AG09309 (cell line): ENCODE measurements at regions not wholly inside any gene's neighbourhood (a gene's known extent, or its start where the extent isn't known, plus 50 kb on each side); places are given as distances from the start of the nearest gene placed in this dataset.
"Not testable (repeated sequence)": the region's sequence is repeated elsewhere in the genome, so short reads cannot be mapped to it uniquely, and the experiment has no call there.

ENCODE experiments used
- DNase-seq: peaks from one replicate; pipeline ENCODE4 v3.0.0-alpha.2; 2010; ENCODE audit warnings: low read depth
- H3K4me3 ChIP-seq: 2 replicates; pipeline ENCODE4 v1.5.1; 2011; ENCODE audit warnings: mild to moderate bottlenecking, low read depth, low read length, moderate library complexity; ENCODE audit not compliant: control insufficient read depth
- TF ChIP-seq, protein P1 (sequence below): IDR thresholded peaks from 2 replicates; pipeline ENCODE4 v1.5.1; 2011; ENCODE audit warnings: mild to moderate bottlenecking, low read depth, low read length, inconsistent platforms; ENCODE audit not compliant: insufficient read depth, control insufficient read depth; ENCODE audit errors: missing control alignments

DNA sequence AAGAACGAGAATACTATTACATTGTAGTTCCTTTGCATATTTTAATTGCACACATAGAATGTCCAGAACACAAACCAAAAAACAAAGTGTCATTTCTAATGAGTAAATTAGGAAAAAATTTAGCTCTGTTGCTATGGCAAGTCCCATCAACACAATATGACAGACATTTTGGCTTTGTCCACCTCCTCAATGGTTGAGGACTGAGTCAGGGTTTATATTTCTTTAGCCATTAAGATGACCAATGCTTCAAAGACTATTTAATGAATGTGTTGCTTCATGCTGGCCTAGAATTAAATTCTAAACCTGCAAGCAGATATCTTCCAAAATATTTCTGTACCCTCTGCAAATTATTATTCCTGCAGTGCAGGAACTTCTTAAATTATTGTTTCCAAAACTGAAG lies 719.2 kb downstream of the NTRK3 start:
- DNase-seq: no peak
- TF ChIP-seq, protein P1, sequence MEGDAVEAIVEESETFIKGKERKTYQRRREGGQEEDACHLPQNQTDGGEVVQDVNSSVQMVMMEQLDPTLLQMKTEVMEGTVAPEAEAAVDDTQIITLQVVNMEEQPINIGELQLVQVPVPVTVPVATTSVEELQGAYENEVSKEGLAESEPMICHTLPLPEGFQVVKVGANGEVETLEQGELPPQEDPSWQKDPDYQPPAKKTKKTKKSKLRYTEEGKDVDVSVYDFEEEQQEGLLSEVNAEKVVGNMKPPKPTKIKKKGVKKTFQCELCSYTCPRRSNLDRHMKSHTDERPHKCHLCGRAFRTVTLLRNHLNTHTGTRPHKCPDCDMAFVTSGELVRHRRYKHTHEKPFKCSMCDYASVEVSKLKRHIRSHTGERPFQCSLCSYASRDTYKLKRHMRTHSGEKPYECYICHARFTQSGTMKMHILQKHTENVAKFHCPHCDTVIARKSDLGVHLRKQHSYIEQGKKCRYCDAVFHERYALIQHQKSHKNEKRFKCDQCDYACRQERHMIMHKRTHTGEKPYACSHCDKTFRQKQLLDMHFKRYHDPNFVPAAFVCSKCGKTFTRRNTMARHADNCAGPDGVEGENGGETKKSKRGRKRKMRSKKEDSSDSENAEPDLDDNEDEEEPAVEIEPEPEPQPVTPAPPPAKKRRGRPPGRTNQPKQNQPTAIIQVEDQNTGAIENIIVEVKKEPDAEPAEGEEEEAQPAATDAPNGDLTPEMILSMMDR: no peak
- H3K4me3 ChIP-seq: no peak overlapping the region

- not testable (repeated sequence) for H3K4me3 ChIP-seq, DNase-seq
Observed at GRCh38 chr15:87533637-87534036, 722.9 kb downstream of the NTRK3 start.

DNA sequence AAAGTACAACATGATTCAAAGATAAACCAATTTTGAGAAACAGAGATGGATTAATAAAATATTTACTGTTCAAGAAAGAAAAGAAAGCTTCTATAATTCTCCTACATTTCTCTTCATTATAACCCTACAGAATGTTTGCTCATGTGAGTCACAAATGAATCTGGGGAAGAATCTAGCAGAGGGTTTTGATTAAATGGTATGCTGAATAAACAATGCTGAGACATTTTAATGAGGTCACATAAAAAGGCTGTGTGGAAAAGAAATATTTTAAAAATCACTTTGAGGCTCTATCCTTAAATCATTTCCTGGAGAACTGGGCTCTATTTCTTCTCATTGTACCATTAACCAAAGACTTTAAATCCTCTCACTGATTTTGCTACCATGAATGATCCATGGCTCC lies 727.7 kb downstream of the NTRK3 start:
- TF ChIP-seq, protein P1: no peak
- DNase-seq: no peak
- H3K4me3 ChIP-seq: no peak overlapping the region

DNA sequence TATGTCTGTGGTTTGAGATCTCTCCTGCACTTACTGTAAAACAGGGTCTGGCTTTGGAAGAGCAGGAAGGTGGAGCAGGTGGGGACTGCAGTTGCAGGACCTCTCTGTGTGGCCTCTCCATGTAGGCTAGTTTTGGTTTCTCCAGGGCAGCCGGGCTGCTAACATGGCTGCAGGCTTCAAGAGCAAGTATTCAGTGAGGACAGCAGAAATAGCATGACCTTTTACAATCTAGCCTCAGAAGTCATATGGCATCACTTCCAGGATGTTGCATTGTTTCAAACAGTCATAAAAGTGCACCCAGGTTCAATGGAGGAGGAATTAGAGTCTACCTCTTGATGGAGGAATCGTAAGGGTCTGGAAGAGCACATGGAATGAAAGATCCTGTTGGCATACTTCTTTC lies 728.7 kb downstream of the NTRK3 start:
- TF ChIP-seq, protein P1: no peak
- DNase-seq: no peak
- H3K4me3 ChIP-seq: no peak overlapping the region

- DNase-seq: no peak
- H3K4me3 ChIP-seq: no peak overlapping the region
- TF ChIP-seq, protein P1: no peak
Observed at GRCh38 chr15:87527416-87527815, 729.1 kb downstream of the NTRK3 start.

DNA sequence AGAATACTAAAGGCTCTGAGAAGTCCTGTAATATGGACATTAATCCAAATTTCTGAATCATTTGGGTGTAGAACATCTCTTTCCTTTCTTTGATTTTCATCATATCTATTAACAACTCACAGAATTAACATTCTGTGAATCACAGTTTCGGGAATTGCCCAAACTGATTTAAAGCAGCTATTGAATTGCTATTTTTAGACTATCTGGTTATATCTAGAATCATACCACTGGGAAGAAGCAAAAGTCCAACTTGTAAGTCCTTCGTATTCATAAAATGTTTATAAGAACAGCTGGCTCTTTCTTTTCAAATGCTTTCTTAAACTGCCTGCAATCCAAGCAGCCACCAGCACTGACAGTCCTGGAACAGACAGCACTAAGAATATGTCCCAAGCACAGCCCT lies 733.0 kb downstream of the NTRK3 start:
- TF ChIP-seq, protein P1: no peak
- no peak for DNase-seq
- H3K4me3 ChIP-seq: no peak overlapping the region

- TF ChIP-seq, protein P1: no peak
- DNase-seq: no peak
- no peak overlapping the region for H3K4me3 ChIP-seq
Observed at GRCh38 chr15:87522997-87523396, 733.5 kb downstream of the NTRK3 start.

GRCh38 chr15:87518957-87519356 lies 737.6 kb downstream of the NTRK3 start:
- H3K4me3 ChIP-seq: no peak overlapping the region
- TF ChIP-seq, protein P1: no peak
- no peak for DNase-seq
